DOHH2 (cell line): ENCODE measurements at regions not wholly inside any gene's neighbourhood (a gene's known extent, or its start where the extent isn't known, plus 50 kb on each side); places are given as distances from the start of the nearest gene placed in this dataset.

ENCODE experiments used
- H3F3A ChIP-seq: fragments of 200-600 bp; sonication (generic), shearing (Covaris generic); 2 replicates; pipeline ENCODE4 v1.6.0; 2016; ENCODE audit warnings: antibody characterized with exemption, mild to moderate bottlenecking; ENCODE audit not compliant: control insufficient read depth, insufficient read depth
- H3K27ac ChIP-seq: fragments of 200-600 bp; sonication (generic); 2 replicates; pipeline ENCODE4 v1.5.1; 2014; ENCODE audit warnings: low read depth, mild to moderate bottlenecking, low read length, moderate library complexity
- H3K27me3 ChIP-seq: fragments of 200-600 bp; sonication (generic); 2 replicates; pipeline ENCODE4 v1.6.1; 2014; ENCODE audit warnings: mild to moderate bottlenecking, low read length, mixed read lengths; ENCODE audit not compliant: control insufficient read depth
- H3K36me3 ChIP-seq: fragments of 200-600 bp; sonication (generic); 2 replicates; pipeline ENCODE4 v1.6.1; 2014; ENCODE audit warnings: mild to moderate bottlenecking, low read length, moderate library complexity, mixed read lengths; ENCODE audit not compliant: control insufficient read depth
- H3K4me1 ChIP-seq: fragments of 200-600 bp; sonication (generic); 2 replicates; pipeline ENCODE4 v1.6.1; 2014; ENCODE audit warnings: mild to moderate bottlenecking, low read length, mixed read lengths; ENCODE audit not compliant: control insufficient read depth
- H3K4me2 ChIP-seq: fragments of 200-600 bp; sonication (generic); 2 replicates; pipeline ENCODE4 v1.6.0; 2014; ENCODE audit warnings: mild to moderate bottlenecking, low read length, moderate library complexity
- H3K4me3 ChIP-seq: fragments of 200-600 bp; sonication (generic); 2 replicates; pipeline ENCODE4 v1.5.1; 2014; ENCODE audit warnings: mild to moderate bottlenecking, low read length, mixed read lengths
- H3K79me2 ChIP-seq: fragments of 200-600 bp; sonication (generic); 2 replicates; pipeline ENCODE4 v1.6.1; 2014; ENCODE audit warnings: mild to moderate bottlenecking, low read length, mixed read lengths; ENCODE audit not compliant: control insufficient read depth
- H3K9me2 ChIP-seq: fragments of 200-600 bp; sonication (generic); replicated peaks from 2 replicates; pipeline ENCODE4 v1.6.1; 2014; ENCODE audit warnings: mild to moderate bottlenecking, low read length, mixed read lengths; ENCODE audit not compliant: control insufficient read depth
- H3K9me3 ChIP-seq: fragments of 200-600 bp; sonication (generic); 2 replicates; pipeline ENCODE4 v1.6.1; 2014; ENCODE audit warnings: antibody characterized with exemption, low read length, mixed read lengths; ENCODE audit not compliant: control insufficient read depth, insufficient read depth
- H4K20me1 ChIP-seq: fragments of 200-600 bp; sonication (generic); 2 replicates; pipeline ENCODE4 v1.6.0; 2014; ENCODE audit warnings: low read depth, mild to moderate bottlenecking, antibody characterized with exemption, low read length, moderate library complexity; ENCODE audit not compliant: control insufficient read depth, insufficient read depth
- CTCF ChIP-seq: fragments of 200-600 bp; sonication (generic); IDR thresholded peaks from one replicate; pipeline ENCODE4 v1.5.1; 2014; ENCODE audit warnings: antibody characterized with exemption, mild to moderate bottlenecking, low read depth, low read length; ENCODE audit not compliant: poor library complexity, severe bottlenecking
- EZH2phosphoT487 ChIP-seq: fragments of 200-600 bp; sonication (generic); IDR thresholded peaks from 2 replicates; pipeline ENCODE4 v1.6.1; 2017; ENCODE audit warnings: borderline replicate concordance, mild to moderate bottlenecking, antibody characterized with exemption, low read length, moderate library complexity, mixed read lengths

- Histone ChIP-seq H3K9me2 (no peaks in the 10 kb centered on the region), H3K9me3 (no peaks in the 10 kb centered on the region), H3K79me2 (no peaks in the 10 kb centered on the region), H4K20me1 (no peaks in the 10 kb centered on the region), H3K4me2 (no peak overlapping the region), H3K4me1 (no peaks in the 10 kb centered on the region), H3K36me3 (no peaks in the 10 kb centered on the region), H3K4me3 (no peak overlapping the region), H3K27ac (no peak overlapping the region), H3K27me3 (no peaks in the 10 kb centered on the region), H3F3A (no peaks in the 10 kb centered on the region; the same call in 1 of the 2 replicates)
- no peak for TF ChIP-seq EZH2phosphoT487
- TF ChIP-seq CTCF = no peak
These were observed 190.5 kb downstream of the PTPRC start for GRCh38 chr1:198829356-198829755.

- H3F3A ChIP-seq = no peaks in the 10 kb centered on the region; the same call in 1 of the 2 replicates
- no peaks in the 10 kb centered on the region for H4K20me1 ChIP-seq
- H3K79me2 ChIP-seq = no peaks in the 10 kb centered on the region
- H3K4me1 ChIP-seq = no peaks in the 10 kb centered on the region
- H3K9me3 ChIP-seq = no peaks in the 10 kb centered on the region
- no peak overlapping the region for H3K27ac ChIP-seq
- H3K27me3 ChIP-seq = no peaks in the 10 kb centered on the region
- no peak overlapping the region for H3K4me3 ChIP-seq
- H3K36me3 ChIP-seq = no peaks in the 10 kb centered on the region
- H3K9me2 ChIP-seq = no peaks in the 10 kb centered on the region
- no peak overlapping the region for H3K4me2 ChIP-seq
- TF ChIP-seq EZH2phosphoT487 (no peak), CTCF (no peak)
These were observed 191.1 kb downstream of the PTPRC start for GRCh38 chr1:198829944-198830343.

- Histone ChIP-seq H3K27me3 (no peaks in the 10 kb centered on the region), H3K27ac (no peak overlapping the region), H3K4me2 (no peak overlapping the region), H3K4me1 (no peaks in the 10 kb centered on the region), H3K4me3 (no peak overlapping the region), H3K79me2 (no peaks in the 10 kb centered on the region), H3F3A (no peaks in the 10 kb centered on the region; the same call in 1 of the 2 replicates), H3K36me3 (no peaks in the 10 kb centered on the region), H3K9me2 (no peaks in the 10 kb centered on the region), H4K20me1 (no peaks in the 10 kb centered on the region), H3K9me3 (no peaks in the 10 kb centered on the region)
- no peak for TF ChIP-seq CTCF
- no peak for TF ChIP-seq EZH2phosphoT487
These were observed 191.6 kb downstream of the PTPRC start for GRCh38 chr1:198830412-198830811.
